ENCODE measurements at regions not wholly inside any gene's neighbourhood (a gene's known extent, or its start where the extent isn't known, plus 50 kb on each side); places are given as distances from the start of the nearest gene placed in this dataset.
A peak's percentile ranks its signal among the peaks of the same experiment; 100 is the strongest.

- no peak for DNase-seq (ENCODE audit: low read depth in 3 of 3, low spot score in 2 of 3)
Measured at GRCh38 chr12:127885954-127886750, 380.8 kb upstream of the TMEM132C start.

- no peak for DNase-seq (ENCODE audit: low read depth in 3 of 3, low spot score in 2 of 3)
Measured at GRCh38 chr12:127886827-127887226, 380.1 kb upstream of the TMEM132C start.

GRCh38 chr12:127888943-127889719 is 377.8 kb upstream of the TMEM132C start:
- DNase-seq (ENCODE audit: low read depth in 3 of 3, low spot score in 2 of 3), result no peak

DNA sequence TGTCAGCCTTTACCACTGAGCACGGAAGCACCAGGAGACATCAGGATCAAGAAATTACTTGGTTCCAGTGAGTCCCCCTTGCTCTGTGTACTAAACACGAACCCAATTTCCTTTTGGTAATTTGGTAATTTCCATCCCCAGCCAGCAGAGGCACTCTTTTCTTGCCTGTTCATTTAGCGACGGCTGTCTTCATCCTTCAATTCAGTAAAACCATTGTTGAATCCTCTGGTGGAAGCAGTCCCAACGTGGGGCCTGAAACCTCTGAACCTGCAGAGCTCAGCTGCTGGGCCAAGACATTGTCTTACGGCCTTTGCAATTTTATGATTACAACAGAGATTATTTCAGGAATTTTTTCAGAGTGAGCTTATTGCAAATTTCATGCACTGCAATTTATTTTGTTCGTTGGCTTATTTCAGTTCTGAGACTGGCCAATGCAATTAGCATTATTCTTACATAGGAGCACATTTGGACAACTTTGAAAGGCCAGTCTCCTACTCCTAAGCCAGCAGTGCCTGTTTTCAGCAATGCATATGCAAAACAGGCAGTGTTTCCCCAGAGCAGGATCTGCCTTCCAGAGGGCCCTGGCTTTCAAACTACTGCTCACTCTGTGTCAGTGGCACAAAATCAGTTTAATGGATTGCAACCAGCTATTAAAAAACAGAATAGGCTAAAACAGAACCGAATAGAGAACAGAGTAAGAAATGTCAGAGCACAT is 372.9 kb upstream of the TMEM132C start:
- DNase-seq (ENCODE audit: low read depth in 3 of 3, low spot score in 2 of 3), result no peak

- no peak for DNase-seq (ENCODE audit: low read depth in 3 of 3, low spot score in 2 of 3)
Measured at GRCh38 chr12:127896661-127897060, 370.3 kb upstream of the TMEM132C start.

DNA sequence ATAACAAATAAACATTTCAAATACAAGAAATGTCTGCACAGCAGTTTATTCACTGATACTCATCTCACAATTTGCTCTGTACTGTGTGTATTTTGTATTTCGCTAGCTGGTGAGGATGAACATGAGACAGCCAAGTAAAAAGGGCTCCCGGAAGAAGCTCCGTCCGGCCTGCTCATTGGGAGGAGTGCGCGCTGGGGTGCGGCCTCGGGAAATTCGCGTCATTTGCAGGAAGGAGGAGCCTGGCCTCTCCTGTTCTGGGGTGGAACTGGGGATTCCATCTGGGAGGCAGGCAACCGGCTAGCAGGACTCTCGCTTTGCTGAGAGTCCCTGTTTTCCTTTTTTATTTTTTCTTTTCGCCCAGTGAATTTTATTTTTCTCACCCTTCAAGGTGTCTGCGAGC is 368.4 kb upstream of the TMEM132C start:
- DNase-seq (ENCODE audit: low read depth in 3 of 3, low spot score in 2 of 3), result no peak

DNA sequence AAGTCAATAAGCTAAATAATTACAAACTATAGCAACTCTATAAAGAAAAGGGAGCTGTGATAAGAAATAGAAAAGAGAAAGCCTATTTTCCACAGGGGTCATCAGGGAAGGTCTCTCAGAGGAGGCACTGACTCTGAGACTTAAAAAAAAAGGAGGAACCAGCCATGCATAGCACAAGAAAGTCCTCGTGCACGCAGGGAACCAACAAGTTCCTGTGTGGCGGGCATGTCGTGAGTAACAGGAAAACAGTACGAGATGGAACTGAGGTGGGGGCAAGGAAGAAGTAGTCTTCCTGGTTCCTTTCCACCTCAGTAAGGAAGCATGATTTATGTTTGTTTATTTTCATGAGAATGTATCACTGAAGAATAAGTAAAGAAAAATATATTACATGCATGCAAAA is 367.0 kb upstream of the TMEM132C start:
- no peak for DNase-seq (ENCODE audit: low read depth in 3 of 3, low spot score in 2 of 3)

DNA sequence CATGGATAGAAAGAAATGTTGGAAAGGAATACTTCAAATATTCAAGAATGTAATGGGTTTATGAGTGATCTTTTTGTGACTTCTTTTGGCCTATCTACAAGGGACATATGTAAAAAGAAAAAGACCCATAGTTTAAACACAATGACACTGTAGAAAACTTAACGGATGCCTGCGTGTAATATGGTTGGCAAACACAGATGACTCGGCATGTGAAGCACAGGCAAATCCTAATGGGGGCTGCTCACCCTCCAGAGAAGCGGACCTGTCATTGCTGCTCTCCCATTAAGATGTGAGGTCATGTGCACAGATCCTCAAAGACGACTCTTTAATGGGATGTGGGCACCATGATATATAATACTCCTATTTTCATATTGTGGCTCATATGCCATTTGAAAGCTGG is 366.6 kb upstream of the TMEM132C start:
- no peak for DNase-seq (ENCODE audit: low read depth in 3 of 3, low spot score in 2 of 3)

DNA sequence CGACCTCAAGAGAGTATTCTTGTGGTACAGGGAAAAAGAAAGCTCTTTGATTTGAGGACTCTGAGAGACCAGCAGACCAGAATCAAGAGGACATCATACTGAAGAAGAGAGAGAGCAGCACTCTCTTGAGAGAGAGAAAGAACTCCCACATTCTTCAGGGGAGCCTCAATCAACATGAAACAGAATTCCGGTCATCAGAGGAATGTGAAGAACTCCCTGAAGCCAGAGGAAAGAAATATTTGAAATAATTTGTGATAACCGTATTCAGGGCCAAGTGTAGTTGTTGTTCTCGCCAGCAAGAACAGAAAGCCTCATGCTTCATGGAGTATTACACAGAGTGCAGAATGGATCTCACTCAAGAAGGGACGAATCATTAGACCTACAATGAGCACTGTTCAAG is 363.8 kb upstream of the TMEM132C start:
- no peak for DNase-seq (ENCODE audit: low read depth in 3 of 3, low spot score in 2 of 3)

GRCh38 chr12:127909041-127909440 is 357.9 kb upstream of the TMEM132C start:
- no peak for DNase-seq (ENCODE audit: low read depth in 3 of 3, low spot score in 2 of 3)

- DNase-seq (ENCODE audit: low read depth in 3 of 3, low spot score in 2 of 3), result no peak
Measured at GRCh38 chr12:127911291-127911690, 355.7 kb upstream of the TMEM132C start.

GRCh38 chr12:127912035-127912665 is 354.8 kb upstream of the TMEM132C start:
- DNase-seq (ENCODE audit: low read depth in 3 of 3, low spot score in 2 of 3), result no peak

DNA sequence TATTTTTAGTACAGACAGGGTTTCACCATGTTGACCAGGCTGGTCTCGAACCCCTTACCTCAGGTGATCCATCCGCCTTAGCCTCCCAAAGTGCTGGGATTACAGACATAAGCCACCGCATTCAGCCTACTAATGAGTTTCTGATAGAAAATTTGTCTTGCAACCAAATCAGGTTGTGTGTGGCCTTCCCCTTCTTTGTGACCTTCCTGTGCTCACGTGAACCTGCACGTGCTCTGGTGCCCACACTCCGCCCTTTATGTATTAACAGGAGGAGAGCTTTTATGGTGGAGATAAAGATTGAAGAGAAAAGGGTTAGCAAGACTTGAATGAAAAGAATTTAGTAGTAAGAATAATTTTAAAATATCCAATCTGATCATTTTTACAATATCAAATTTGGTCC is 343.5 kb upstream of the TMEM132C start:
- no peak for DNase-seq (ENCODE audit: low read depth in 3 of 3, low spot score in 2 of 3)

- DNase-seq (ENCODE audit: low read depth in 3 of 3, low spot score in 2 of 3), result peak in 2 of 3 donors; percentile 5 to 10
Measured at GRCh38 chr12:127925971-127926370, 341.0 kb upstream of the TMEM132C start.

GRCh38 chr12:127928178-127928577 is 338.8 kb upstream of the TMEM132C start:
- no peak for DNase-seq (ENCODE audit: low read depth in 3 of 3, low spot score in 2 of 3)

DNA sequence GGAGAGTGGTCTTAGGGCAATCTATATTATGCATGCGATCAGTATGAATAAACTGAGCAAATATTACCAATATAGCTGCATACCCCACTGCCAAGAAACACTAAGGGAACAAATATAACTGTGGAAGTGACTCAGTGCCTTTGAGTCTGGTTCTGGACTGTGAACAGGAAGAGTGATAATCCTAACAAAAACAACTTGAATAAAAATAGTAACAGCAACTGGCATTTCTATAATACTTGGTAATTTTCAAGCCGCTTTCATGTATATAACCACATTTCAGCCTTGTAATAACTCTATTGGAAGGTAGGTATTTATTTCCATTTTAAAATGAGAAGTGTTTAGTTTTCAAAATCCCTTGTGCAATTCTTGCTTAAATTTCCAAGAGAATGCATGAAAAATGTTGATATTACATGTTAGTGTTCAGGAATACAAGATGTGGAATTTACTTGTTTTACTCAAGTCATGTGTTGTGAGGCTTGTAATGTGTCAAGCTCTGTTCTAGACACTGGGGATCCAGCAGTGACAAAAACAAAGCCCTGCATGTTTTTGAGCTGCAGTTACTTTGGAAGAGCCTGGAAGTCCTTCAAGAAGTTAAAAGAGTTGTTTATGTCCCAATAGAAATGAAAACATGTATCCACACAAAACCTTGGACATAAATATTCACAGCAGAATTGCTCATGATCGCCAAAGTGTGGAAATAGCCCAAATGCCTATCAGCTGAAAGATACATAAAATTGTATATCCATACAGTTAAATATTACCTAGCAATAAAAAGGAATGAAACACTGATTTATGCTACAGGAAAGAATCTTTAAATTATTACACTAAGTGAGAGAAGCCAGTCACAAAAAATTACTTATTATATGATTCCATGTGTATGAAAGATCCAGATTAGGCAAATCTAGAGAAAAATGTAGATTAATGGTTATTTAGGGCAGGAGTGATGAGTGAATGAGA is 338.1 kb upstream of the TMEM132C start:
- DNase-seq (ENCODE audit: low read depth in 3 of 3, low spot score in 2 of 3), result no peak

DNA sequence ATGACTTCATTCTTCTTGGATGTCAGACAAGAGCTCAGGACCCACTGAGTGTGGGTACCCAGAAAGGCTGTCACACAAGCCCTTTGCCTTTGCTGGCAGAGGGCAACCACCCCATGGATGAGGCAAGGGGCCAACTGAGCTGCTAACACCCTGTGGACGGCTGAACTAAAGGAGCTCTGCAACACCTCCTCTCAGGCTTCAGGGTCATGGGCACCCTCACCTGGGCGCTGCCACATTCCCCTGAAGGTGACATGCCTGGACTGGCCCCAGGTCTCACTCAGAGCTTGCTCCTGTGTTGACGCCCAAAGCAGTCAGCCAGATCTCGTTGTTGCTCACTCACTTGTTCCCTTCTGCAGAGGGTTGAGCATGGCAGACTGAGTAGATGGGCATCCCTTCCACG is 336.8 kb upstream of the TMEM132C start:
- no peak for DNase-seq (ENCODE audit: low read depth in 3 of 3, low spot score in 2 of 3)

GRCh38 chr12:127934409-127934808 is 332.6 kb upstream of the TMEM132C start:
- DNase-seq (ENCODE audit: low read depth in 3 of 3, low spot score in 2 of 3), result no peak

DNA sequence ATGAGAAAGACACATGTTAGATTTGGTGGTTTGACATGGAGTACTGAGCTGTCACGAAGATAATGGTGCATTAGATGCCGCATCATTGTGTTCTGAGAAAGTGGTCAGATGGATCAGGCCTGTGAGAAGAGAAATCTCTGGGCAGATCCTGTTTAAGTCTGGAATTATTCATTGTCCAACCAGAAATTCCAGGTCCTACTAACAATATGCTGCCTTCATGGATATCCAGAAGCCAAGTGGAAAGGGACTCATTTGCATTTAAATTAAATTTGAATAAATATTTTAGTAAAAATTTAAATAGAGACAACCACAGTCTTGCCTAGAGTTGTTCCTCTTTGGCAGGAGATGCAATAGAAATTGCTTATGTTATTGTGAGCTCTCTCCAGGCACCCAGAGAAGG is 330.5 kb upstream of the TMEM132C start:
- DNase-seq (ENCODE audit: low read depth in 3 of 3, low spot score in 2 of 3), result no peak

DNA sequence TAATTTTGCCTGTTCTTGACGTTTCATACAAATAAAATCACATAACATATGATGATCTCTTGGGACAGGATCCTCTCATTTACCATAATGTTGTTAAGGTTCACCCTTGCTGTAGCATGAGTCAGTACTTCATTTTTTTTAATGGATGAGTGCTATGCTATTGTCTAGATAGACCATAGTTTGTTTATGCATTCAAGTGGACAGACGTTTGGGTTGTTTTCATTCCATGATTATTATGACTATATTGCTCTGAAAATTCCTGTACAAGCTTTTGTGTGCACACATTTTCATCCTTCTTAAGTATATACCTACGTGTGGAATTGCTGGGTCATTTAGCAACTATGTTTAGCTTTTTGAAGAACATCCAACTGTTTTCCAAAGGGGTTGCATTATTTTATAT is 325.6 kb upstream of the TMEM132C start:
- DNase-seq (ENCODE audit: low read depth in 3 of 3, low spot score in 2 of 3), result no peak
